ENCODE measurements at regions not wholly inside any gene's neighbourhood (a gene's known extent, or its start where the extent isn't known, plus 50 kb on each side); places are given as distances from the start of the nearest gene placed in this dataset.

- no peak overlapping the region for H3K27ac ChIP-seq (ENCODE audit: low read depth, low read length)
- no peak overlapping the region for H3K27ac Mint-ChIP-seq
- TF ChIP-seq CTCF (conservative IDR thresholded peaks at IDR 0.05), result no peak
- no peaks in the 10 kb centered on the region for H3K9me3 ChIP-seq (ENCODE audit: control insufficient read depth, low read length)
- no peaks in the 10 kb centered on the region for H3K36me3 Mint-ChIP-seq (ENCODE audit: low read depth)
- no peak overlapping the region for H3K4me3 ChIP-seq (ENCODE audit: low read length)
- no peaks in the 10 kb centered on the region for H3K4me1 Mint-ChIP-seq
- no peaks in the 10 kb centered on the region for H3K9me3 Mint-ChIP-seq
- H3K27me3 ChIP-seq (ENCODE audit: control insufficient read depth, insufficient read depth, low read length, poor library complexity, severe bottlenecking), result peaks cover 2% of the 10 kb centered on the region
- 93 to 100% methylated on average over 1 to 3 of the region's 3 CpGs for WGBS, 2 experiments (ENCODE audit: insufficient coverage in 1 of 2, insufficient read length in 1 of 2)
- H3K27me3 Mint-ChIP-seq (ENCODE audit: insufficient read depth), result peaks cover 3% of the 10 kb centered on the region
- no peak overlapping the region for H3K4me3 Mint-ChIP-seq
- no peaks in the 10 kb centered on the region for H3K4me1 ChIP-seq (ENCODE audit: control insufficient read depth, insufficient read depth, low read length)
- H3K36me3 ChIP-seq (ENCODE audit: control insufficient read depth, insufficient read depth, low read length), result no peaks in the 10 kb centered on the region
- no peak for DNase-seq
- no peak overlapping the region for H3K9ac ChIP-seq (ENCODE audit: extremely low read depth, low read length, poor library complexity, severe bottlenecking)
These were observed 72.7 kb downstream of the RCN1 start for GRCh38 chr11:32163557-32163956.

GRCh38 chr11:32164836-32165235 lies 74.0 kb downstream of the RCN1 start:
- WGBS, 2 experiments (ENCODE audit: insufficient coverage in 1 of 2, insufficient read length in 1 of 2), result 87 to 96% methylated on average over 3 of the region's 3 CpGs

GRCh38 chr11:32168924-32169323 lies 78.0 kb downstream of the RCN1 start:
- 88% methylated on average over 1 of the region's 2 CpGs; no CpG with 5 or more reads in 1 of the 2 experiments for WGBS, 2 experiments (ENCODE audit: insufficient coverage in 1 of 2, insufficient read length in 1 of 2)

More at GRCh38 chr11:32164836-32165235, 74.0 kb downstream of the RCN1 start:
- no peaks in the 10 kb centered on the region for H3K4me1 ChIP-seq (ENCODE audit: control insufficient read depth, insufficient read depth, low read length)
- no peak overlapping the region for H3K27ac ChIP-seq (ENCODE audit: low read depth, low read length)
- H3K9me3 Mint-ChIP-seq, result no peaks in the 10 kb centered on the region
- TF ChIP-seq CTCF (conservative IDR thresholded peaks at IDR 0.05), result no peak
- H3K27me3 Mint-ChIP-seq (ENCODE audit: insufficient read depth), result peaks cover 3% of the 10 kb centered on the region
- H3K27ac Mint-ChIP-seq, result no peak overlapping the region
- H3K4me1 Mint-ChIP-seq, result no peaks in the 10 kb centered on the region
- H3K4me3 ChIP-seq (ENCODE audit: low read length), result no peak overlapping the region
- no peak overlapping the region for H3K4me3 Mint-ChIP-seq
- H3K27me3 ChIP-seq (ENCODE audit: control insufficient read depth, insufficient read depth, low read length, poor library complexity, severe bottlenecking), result no peaks in the 10 kb centered on the region
- no peaks in the 10 kb centered on the region for H3K36me3 ChIP-seq (ENCODE audit: control insufficient read depth, insufficient read depth, low read length)
- H3K36me3 Mint-ChIP-seq (ENCODE audit: low read depth), result no peaks in the 10 kb centered on the region
- no peak overlapping the region for H3K9ac ChIP-seq (ENCODE audit: extremely low read depth, low read length, poor library complexity, severe bottlenecking)
- H3K9me3 ChIP-seq (ENCODE audit: control insufficient read depth, low read length), result no peaks in the 10 kb centered on the region
- no peak for DNase-seq

More at GRCh38 chr11:32168924-32169323, 78.0 kb downstream of the RCN1 start:
- Histone ChIP-seq H3K4me1 (ENCODE audit: control insufficient read depth, insufficient read depth, low read length) (no peaks in the 10 kb centered on the region), H3K9ac (ENCODE audit: extremely low read depth, low read length, poor library complexity, severe bottlenecking) (no peak overlapping the region), H3K27me3 (ENCODE audit: control insufficient read depth, insufficient read depth, low read length, poor library complexity, severe bottlenecking) (no peaks in the 10 kb centered on the region), H3K4me3 (ENCODE audit: low read length) (no peak overlapping the region), H3K9me3 (ENCODE audit: control insufficient read depth, low read length) (no peaks in the 10 kb centered on the region), H3K36me3 (ENCODE audit: control insufficient read depth, insufficient read depth, low read length) (no peaks in the 10 kb centered on the region), H3K27ac (ENCODE audit: low read depth, low read length) (no peak overlapping the region)
- Mint-ChIP-seq H3K4me3 (no peak overlapping the region), H3K9me3 (no peaks in the 10 kb centered on the region), H3K36me3 (ENCODE audit: low read depth) (no peaks in the 10 kb centered on the region), H3K27me3 (ENCODE audit: insufficient read depth) (peaks cover 5% of the 10 kb centered on the region), H3K4me1 (peaks cover 6% of the 10 kb centered on the region), H3K27ac (no peak overlapping the region)
- no peak for TF ChIP-seq CTCF (conservative IDR thresholded peaks at IDR 0.05)
- no peak for DNase-seq
